ENCODE measurements at regions not wholly inside any gene's neighbourhood (a gene's known extent, or its start where the extent isn't known, plus 50 kb on each side); places are given as distances from the start of the nearest gene placed in this dataset.

- TF ChIP-seq, protein P1, sequence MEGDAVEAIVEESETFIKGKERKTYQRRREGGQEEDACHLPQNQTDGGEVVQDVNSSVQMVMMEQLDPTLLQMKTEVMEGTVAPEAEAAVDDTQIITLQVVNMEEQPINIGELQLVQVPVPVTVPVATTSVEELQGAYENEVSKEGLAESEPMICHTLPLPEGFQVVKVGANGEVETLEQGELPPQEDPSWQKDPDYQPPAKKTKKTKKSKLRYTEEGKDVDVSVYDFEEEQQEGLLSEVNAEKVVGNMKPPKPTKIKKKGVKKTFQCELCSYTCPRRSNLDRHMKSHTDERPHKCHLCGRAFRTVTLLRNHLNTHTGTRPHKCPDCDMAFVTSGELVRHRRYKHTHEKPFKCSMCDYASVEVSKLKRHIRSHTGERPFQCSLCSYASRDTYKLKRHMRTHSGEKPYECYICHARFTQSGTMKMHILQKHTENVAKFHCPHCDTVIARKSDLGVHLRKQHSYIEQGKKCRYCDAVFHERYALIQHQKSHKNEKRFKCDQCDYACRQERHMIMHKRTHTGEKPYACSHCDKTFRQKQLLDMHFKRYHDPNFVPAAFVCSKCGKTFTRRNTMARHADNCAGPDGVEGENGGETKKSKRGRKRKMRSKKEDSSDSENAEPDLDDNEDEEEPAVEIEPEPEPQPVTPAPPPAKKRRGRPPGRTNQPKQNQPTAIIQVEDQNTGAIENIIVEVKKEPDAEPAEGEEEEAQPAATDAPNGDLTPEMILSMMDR (IDR thresholded peaks at IDR 0.05): no peak
- TF ChIP-seq ZFX (IDR thresholded peaks at IDR 0.05; ENCODE audit: borderline replicate concordance): no peak
Observed at GRCh38 chr3:106194726-106195125, 325.9 kb upstream of the CBLB start.

All from 22Rv1 (cell line).